IPS-15b (cell line): ENCODE measurements at regions not wholly inside any gene's neighbourhood (a gene's known extent, or its start where the extent isn't known, plus 50 kb on each side); places are given as distances from the start of the nearest gene placed in this dataset.

Experiments used
- H3K27me3 ChIP-seq: one replicate; pipeline ENCODE4 v1.6.1; 2013; ENCODE audit warnings: low read length; ENCODE audit not compliant: control insufficient read depth, insufficient read depth
- H3K36me3 ChIP-seq: one replicate; pipeline ENCODE4 v1.6.1; 2013; ENCODE audit warnings: low read length; ENCODE audit not compliant: control insufficient read depth, insufficient read depth
- H3K4me1 ChIP-seq: one replicate; pipeline ENCODE4 v1.6.1; 2013; ENCODE audit warnings: mild to moderate bottlenecking, low read length; ENCODE audit not compliant: control insufficient read depth, insufficient read depth
- H3K4me3 ChIP-seq: one replicate; pipeline ENCODE4 v1.5.1; 2013; ENCODE audit warnings: low read depth, low read length
- H3K9ac ChIP-seq: one replicate; pipeline ENCODE4 v1.6.1; 2013; ENCODE audit warnings: low read depth, mild to moderate bottlenecking, low read length
- H3K9me3 ChIP-seq: one replicate; pipeline ENCODE4 v1.6.1; 2013; ENCODE audit warnings: mild to moderate bottlenecking, low read length; ENCODE audit not compliant: control insufficient read depth, insufficient read depth

DNA sequence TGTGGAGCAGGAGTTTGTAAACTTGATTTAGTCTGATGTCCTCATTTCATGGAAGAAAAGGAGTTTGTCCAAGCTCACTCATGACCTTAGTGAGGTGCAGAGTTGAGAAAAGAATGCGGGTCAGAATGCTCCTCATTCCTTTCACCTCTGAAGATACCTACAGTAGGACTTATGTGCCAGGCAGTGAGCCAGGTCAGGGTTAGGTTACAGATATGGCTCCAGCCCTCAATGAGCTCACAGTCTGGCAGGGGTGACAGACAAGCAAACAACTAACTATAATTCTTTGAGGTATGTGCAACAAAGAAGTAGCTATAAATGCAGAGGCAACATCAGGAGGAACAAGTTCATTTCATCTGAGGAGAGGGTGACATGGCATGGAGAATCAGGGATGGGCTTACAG, 102.5 kb downstream of the SPATA31D1 start:
- H3K27me3 ChIP-seq, result no peaks in the 10 kb centered on the region
- H3K4me1 ChIP-seq, result no peaks in the 10 kb centered on the region
- no peaks in the 10 kb centered on the region for H3K9me3 ChIP-seq
- H3K4me3 ChIP-seq, result no peak overlapping the region
- H3K36me3 ChIP-seq, result no peaks in the 10 kb centered on the region
- H3K9ac ChIP-seq, result no peak overlapping the region

DNA sequence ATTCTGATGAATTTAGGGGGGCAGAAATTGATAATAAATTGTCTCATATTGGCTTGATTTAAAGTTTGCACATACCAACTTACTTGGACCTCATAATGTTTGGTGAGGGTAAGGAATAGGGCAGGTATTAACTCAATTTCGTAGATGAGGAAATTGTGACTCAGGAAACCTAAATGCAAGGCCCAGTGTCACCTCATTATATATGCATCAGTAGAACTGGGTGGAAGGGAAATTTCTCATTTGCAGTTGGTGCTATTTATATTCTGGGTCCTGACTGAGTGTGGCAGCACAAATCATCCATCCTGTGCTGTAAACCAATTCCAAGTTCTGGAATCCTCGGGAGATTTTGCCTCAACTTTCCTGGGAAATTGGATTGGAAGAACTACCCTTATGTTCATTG, 103.0 kb downstream of the SPATA31D1 start:
- Histone ChIP-seq H3K4me3 (no peak overlapping the region), H3K4me1 (no peaks in the 10 kb centered on the region), H3K9ac (no peak overlapping the region), H3K36me3 (no peaks in the 10 kb centered on the region), H3K27me3 (no peaks in the 10 kb centered on the region), H3K9me3 (no peaks in the 10 kb centered on the region)

DNA sequence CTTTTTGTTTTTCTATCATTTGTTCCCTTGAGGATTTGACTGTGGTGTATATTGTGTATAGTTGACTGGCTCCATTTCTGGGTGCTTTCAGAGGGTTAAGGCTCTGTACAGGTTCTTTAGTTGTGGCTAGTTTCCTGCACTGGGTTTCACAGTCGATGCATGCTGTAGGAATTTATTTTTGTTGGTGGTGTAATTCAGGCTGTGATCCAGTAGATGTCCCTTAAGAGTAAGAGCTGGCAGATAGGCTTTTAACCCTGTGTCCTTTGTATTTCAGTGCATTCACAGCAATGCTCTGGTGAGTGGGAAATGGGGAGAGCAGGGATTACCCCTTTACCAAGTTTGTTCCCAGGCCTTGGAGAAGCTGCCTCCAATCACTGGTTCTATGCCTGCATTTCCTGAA, 112.9 kb downstream of the SPATA31D1 start:
- no peak overlapping the region for H3K4me3 ChIP-seq
- H3K4me1 ChIP-seq, result no peaks in the 10 kb centered on the region
- no peak overlapping the region for H3K9ac ChIP-seq
- H3K27me3 ChIP-seq, result no peaks in the 10 kb centered on the region
- H3K9me3 ChIP-seq, result no peaks in the 10 kb centered on the region
- no peaks in the 10 kb centered on the region for H3K36me3 ChIP-seq

DNA sequence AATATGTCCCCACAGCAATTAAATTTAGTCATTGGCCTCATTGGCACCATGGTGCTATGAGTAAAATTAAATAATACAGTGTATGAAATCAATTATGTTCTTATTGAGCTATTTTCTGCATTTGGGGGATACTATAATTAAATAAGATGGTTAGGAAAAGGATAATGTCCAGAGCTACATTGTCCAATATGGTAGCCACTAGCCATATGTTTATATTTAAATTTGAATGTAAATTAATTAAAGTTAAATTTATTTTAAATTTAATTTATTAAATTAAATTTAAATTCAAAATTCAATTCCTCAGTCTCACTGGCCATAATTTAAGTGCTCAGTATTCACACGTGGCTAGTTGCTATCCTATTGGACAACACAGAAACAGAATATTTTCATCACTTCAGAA, 115.7 kb downstream of the SPATA31D1 start:
- H3K4me3 ChIP-seq, result no peak overlapping the region
- no peak overlapping the region for H3K9ac ChIP-seq
- H3K9me3 ChIP-seq, result no peaks in the 10 kb centered on the region
- no peaks in the 10 kb centered on the region for H3K4me1 ChIP-seq
- no peaks in the 10 kb centered on the region for H3K27me3 ChIP-seq
- H3K36me3 ChIP-seq, result no peaks in the 10 kb centered on the region

DNA sequence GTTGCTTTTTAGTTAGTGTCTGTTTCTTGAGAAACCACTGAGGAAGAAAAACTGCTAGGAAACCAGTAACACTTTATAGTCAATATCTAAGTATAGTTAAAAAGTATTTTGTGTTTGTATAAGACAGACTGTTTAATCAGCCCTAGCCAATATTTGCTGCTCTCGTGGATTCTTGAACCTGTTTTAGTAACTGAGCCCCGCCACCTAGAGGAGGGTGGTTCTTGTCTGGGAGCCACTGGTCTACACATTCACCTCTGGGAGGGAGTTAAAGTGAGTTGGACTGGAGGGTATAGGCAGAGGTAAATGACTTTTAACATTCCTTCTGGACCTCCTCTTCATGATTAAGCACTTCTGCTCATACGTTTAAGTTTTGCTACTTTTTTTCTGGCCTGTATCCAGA, 117.2 kb downstream of the SPATA31D1 start:
- Histone ChIP-seq H3K9me3 (no peaks in the 10 kb centered on the region), H3K4me1 (no peaks in the 10 kb centered on the region), H3K9ac (no peak overlapping the region), H3K27me3 (no peaks in the 10 kb centered on the region), H3K4me3 (no peak overlapping the region), H3K36me3 (no peaks in the 10 kb centered on the region)

DNA sequence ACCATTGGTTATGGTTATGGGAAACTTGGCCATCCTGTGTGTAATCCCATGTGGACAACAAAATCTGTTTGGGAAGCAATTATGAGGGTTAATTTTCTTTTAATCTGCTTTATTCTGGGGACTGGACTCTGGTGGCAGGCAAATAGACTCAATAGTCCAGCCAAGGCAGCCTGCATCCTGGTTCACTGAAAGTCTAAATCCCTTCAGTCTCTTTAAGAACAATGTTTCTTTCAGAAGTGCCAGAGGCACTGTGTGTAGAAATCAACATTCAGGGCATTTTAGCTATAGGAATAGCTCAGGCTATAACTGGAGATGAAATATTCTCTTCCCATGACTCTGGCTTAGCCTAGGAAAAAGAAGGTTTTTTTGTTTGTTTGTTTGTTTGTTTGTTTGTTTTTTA, 118.0 kb downstream of the SPATA31D1 start:
- no peaks in the 10 kb centered on the region for H3K36me3 ChIP-seq
- H3K9me3 ChIP-seq, result no peaks in the 10 kb centered on the region
- no peaks in the 10 kb centered on the region for H3K4me1 ChIP-seq
- H3K9ac ChIP-seq, result no peak overlapping the region
- no peaks in the 10 kb centered on the region for H3K27me3 ChIP-seq
- H3K4me3 ChIP-seq, result no peak overlapping the region

DNA sequence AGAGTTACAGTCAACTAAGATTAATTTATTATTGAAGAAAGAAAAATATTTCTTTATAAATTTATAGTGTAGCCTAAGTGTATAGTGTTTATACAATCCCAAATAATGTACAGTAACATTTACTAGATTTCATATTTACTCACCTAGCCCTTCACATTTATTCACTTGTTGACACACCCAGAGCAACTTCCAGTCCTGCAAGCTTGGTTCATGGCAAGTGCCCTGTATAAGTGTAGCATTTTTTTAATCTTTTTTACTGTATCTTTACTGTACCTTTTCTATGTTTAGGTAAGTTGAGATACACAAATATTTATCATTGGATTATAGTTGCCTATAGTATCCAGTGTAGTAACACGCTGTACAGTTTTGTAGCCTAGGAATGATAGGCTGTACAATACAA, 119.9 kb downstream of the SPATA31D1 start:
- Histone ChIP-seq H3K4me3 (no peak overlapping the region), H3K9ac (no peak overlapping the region), H3K27me3 (no peaks in the 10 kb centered on the region), H3K36me3 (no peaks in the 10 kb centered on the region), H3K9me3 (no peaks in the 10 kb centered on the region), H3K4me1 (no peaks in the 10 kb centered on the region)

DNA sequence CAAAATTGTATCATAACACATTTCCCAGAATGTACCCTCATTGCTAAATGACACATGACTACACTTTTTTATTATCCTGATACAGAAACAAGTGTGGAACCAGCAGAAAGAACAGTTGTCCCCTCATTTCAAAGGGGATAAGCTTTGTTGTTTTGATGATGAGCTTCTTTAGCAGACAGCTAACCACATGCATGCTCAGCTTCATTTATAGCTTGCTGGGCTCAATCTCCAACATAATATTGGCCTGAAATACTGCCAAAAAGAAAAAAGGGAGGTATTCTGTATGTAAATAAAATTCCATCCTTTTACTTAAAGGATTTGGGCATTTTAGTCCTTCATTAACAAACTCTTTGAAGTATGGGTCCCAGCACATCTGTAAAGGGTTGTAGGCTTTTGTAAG, 120.4 kb downstream of the SPATA31D1 start:
- H3K4me1 ChIP-seq, result no peaks in the 10 kb centered on the region

DNA sequence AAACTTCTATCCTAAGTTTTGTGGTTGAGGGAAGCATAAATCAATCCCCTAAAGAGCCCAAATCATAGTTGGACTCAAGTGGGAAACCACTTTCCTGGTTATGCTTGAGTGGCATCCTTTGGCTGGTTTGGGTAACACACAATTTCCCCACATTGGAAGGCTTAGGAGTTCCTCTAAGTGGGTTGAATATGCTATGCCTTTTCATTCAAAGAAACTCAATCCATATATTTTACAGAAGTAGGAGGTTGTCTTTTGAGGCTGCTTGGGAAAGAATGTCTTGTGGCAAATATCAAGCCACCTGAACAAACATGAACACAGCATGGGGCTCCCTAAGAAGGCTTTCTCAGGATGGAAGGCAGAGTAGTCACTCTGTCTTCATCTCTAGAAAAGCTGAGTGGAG, 121.1 kb downstream of the SPATA31D1 start:
- Histone ChIP-seq H3K9me3 (no peaks in the 10 kb centered on the region), H3K4me3 (no peak overlapping the region), H3K4me1 (no peaks in the 10 kb centered on the region), H3K27me3 (no peaks in the 10 kb centered on the region), H3K36me3 (no peaks in the 10 kb centered on the region), H3K9ac (no peak overlapping the region)

More for the DNA sequence above, 120.4 kb downstream of the SPATA31D1 start:
- H3K4me3 ChIP-seq, result no peak overlapping the region
- no peak overlapping the region for H3K9ac ChIP-seq
- no peaks in the 10 kb centered on the region for H3K9me3 ChIP-seq
- H3K36me3 ChIP-seq, result no peaks in the 10 kb centered on the region
- no peaks in the 10 kb centered on the region for H3K27me3 ChIP-seq

DNA sequence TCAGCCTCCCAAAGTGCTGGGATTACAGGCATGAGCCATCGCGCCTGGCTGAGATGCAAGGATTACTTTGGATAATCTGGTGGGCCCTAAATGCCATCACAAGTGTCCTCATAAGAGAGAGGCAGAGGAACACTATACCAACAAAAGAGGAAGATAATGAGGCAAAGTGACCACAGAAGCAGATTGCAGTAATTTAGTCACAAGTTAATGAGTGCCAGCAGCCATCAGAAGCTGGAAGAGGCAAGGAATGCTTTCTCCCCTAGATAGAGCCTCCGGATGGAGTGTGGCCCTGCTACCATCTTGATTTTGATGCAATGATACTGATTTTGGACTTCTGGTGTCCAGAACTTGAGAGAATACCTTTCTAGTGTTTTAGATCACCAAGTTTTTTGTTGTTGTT, 122.3 kb downstream of the SPATA31D1 start:
- H3K9ac ChIP-seq, result no peak overlapping the region
- H3K9me3 ChIP-seq, result no peaks in the 10 kb centered on the region
- H3K4me3 ChIP-seq, result no peak overlapping the region
- no peaks in the 10 kb centered on the region for H3K27me3 ChIP-seq
- peaks cover 3% of the 10 kb centered on the region for H3K4me1 ChIP-seq
- H3K36me3 ChIP-seq, result no peaks in the 10 kb centered on the region

DNA sequence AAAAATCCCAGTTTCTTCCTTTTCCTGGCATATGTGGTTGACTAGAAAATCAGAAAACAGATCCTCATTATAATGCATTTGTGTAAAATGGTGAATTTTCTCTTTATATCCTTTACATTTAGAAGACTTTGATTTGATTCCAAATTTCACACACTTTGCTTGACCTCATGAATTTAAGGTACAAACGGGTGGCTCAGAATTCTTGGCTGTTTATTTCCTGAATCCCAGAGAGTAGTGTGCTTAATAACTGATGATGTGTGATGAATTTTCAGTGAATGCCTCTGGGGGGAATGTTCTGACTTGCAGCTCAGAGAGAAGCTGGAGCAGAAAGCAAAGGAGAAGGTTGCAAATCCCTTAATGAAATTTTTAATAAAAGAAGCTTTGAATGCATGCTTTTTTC, 126.8 kb downstream of the SPATA31D1 start:
- no peaks in the 10 kb centered on the region for H3K36me3 ChIP-seq
- H3K9ac ChIP-seq, result no peak overlapping the region
- H3K4me3 ChIP-seq, result no peak overlapping the region
- no peaks in the 10 kb centered on the region for H3K9me3 ChIP-seq
- H3K4me1 ChIP-seq, result peaks cover 13% of the 10 kb centered on the region
- H3K27me3 ChIP-seq, result no peaks in the 10 kb centered on the region

DNA sequence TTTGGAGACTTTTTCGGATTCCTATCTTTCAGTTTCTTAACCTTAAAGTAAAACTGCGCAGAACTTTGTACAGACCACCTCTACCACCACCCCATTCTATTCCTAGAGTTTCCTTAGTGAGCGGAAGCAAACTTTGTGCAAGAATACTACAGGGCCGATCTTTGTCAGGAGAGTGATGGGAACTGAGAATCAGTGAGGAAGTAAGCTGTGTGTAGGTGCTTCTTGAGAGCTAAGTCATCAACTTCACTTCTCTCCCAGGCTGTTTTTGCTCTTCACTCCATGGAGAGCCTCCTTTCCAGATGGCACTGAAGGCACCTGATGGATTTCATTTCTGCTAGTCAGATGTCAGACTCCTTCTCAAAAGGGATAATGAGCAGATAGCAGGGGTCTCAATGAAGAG, 127.3 kb downstream of the SPATA31D1 start:
- Histone ChIP-seq H3K36me3 (no peaks in the 10 kb centered on the region), H3K4me1 (peaks cover 13% of the 10 kb centered on the region), H3K4me3 (no peak overlapping the region), H3K27me3 (no peaks in the 10 kb centered on the region), H3K9me3 (no peaks in the 10 kb centered on the region), H3K9ac (no peak overlapping the region)

DNA sequence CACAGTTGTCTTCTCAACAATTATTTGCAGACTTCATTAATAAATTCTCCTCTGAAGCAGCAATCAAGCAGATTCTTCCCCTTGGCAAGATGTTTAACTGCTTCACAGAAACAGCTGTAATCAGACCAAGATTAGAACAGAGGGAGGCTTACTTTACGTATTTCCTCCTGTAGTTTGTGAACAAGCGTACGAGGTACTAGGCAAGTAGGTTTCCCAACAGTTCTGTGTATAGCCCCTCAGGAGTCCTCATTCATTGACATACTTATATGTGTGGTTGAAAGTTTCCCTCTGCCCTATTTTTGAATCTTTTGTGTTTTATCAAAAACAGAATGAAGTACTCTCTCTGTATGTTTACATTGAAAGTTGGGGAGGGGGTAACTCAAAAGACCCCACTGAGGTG, 128.0 kb downstream of the SPATA31D1 start:
- Histone ChIP-seq H3K4me1 (peaks cover 13% of the 10 kb centered on the region), H3K9me3 (no peaks in the 10 kb centered on the region), H3K36me3 (no peaks in the 10 kb centered on the region), H3K4me3 (no peak overlapping the region), H3K9ac (no peak overlapping the region), H3K27me3 (no peaks in the 10 kb centered on the region)
